ENCODE measurements at regions not wholly inside any gene's neighbourhood (a gene's known extent, or its start where the extent isn't known, plus 50 kb on each side); places are given as distances from the start of the nearest gene placed in this dataset.
"Not testable (repeated sequence)": the region's sequence is repeated elsewhere in the genome, so short reads cannot be mapped to it uniquely, and the experiment has no call there.

DNA sequence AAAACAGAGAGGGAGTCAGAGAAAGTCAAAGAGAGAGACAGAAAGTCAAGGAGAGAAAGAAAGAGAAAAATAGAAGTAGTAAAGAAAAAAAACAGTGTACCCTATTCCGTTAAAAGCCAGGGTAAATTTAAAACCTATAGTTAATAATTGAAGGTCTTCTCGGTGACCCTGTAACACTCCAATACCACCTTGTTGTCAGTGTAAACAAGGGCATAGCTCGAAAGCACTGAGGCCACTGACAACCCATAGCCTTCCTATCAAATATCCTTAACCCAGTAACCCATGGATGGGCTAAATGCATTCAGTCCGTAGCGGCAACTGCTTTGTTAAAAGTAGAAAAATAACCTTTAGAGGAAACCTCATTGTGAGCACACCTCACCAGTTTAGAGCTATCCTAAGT lies 100.4 kb downstream of the ZNF467 start:
- Histone ChIP-seq H3K27me3 (ENCODE audit: insufficient read depth, low read length) (no peaks in the 10 kb centered on the region), H4K20me1 (ENCODE audit: insufficient read depth, low read length) (no peaks in the 10 kb centered on the region), H3K79me2 (ENCODE audit: insufficient read depth, low read length) (no peaks in the 10 kb centered on the region), H3K9me3 (ENCODE audit: low read depth, low read length) (no peaks in the 10 kb centered on the region), H3K4me1 (ENCODE audit: insufficient read depth, low read length) (peaks cover 5% of the 10 kb centered on the region), H3K36me3 (ENCODE audit: insufficient read depth, low read length) (no peaks in the 10 kb centered on the region), H3K4me2 (ENCODE audit: insufficient read depth, low read length) (no peak overlapping the region), H3K4me3 (ENCODE audit: insufficient read depth, low read length) (no peak overlapping the region), H3K27ac (ENCODE audit: low read depth, low read length) (no peak overlapping the region), H2AFZ (ENCODE audit: low read length) (no peak overlapping the region)
- no peak for DNase-seq (ENCODE audit: insufficient read length, low spot score, missing footprints)
- TF ChIP-seq, protein P1, sequence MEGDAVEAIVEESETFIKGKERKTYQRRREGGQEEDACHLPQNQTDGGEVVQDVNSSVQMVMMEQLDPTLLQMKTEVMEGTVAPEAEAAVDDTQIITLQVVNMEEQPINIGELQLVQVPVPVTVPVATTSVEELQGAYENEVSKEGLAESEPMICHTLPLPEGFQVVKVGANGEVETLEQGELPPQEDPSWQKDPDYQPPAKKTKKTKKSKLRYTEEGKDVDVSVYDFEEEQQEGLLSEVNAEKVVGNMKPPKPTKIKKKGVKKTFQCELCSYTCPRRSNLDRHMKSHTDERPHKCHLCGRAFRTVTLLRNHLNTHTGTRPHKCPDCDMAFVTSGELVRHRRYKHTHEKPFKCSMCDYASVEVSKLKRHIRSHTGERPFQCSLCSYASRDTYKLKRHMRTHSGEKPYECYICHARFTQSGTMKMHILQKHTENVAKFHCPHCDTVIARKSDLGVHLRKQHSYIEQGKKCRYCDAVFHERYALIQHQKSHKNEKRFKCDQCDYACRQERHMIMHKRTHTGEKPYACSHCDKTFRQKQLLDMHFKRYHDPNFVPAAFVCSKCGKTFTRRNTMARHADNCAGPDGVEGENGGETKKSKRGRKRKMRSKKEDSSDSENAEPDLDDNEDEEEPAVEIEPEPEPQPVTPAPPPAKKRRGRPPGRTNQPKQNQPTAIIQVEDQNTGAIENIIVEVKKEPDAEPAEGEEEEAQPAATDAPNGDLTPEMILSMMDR (IDR thresholded peaks at IDR 0.05; ENCODE audit: extremely low read depth, low read depth, low read length) = no peak

DNA sequence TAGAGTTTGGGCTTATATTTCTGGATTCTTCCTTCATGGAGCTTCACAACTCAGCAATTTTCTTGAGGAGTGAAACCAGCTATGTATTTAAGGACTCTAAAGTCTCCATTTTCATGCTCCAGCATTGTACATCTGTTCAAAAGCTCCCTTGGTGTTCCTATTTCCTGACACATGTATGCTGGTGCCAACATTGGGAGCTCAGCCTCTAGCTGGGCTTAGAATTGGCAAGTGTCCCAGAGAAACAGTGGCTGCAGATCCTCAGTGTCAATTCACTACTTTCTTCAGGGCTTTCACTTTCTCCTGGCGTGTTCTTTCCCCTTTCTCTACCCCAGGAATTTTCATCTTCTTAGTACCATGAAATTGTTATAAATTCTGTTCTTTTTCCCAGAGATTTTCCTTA lies 103.1 kb downstream of the ZNF467 start:
- Histone ChIP-seq H3K4me2 (ENCODE audit: insufficient read depth, low read length) (peak overlapping the region; percentile 51), H3K4me1 (ENCODE audit: insufficient read depth, low read length) (peaks cover 5% of the 10 kb centered on the region), H3K27ac (ENCODE audit: low read depth, low read length) (no peak overlapping the region), H3K27me3 (ENCODE audit: insufficient read depth, low read length) (no peaks in the 10 kb centered on the region), H2AFZ (ENCODE audit: low read length) (no peak overlapping the region), H3K36me3 (ENCODE audit: insufficient read depth, low read length) (no peaks in the 10 kb centered on the region), H3K4me3 (ENCODE audit: insufficient read depth, low read length) (no peak overlapping the region), H3K79me2 (ENCODE audit: insufficient read depth, low read length) (no peaks in the 10 kb centered on the region), H3K9me3 (ENCODE audit: low read depth, low read length) (no peaks in the 10 kb centered on the region), H4K20me1 (ENCODE audit: insufficient read depth, low read length) (no peaks in the 10 kb centered on the region)
- TF ChIP-seq, protein P1 (IDR thresholded peaks at IDR 0.05; ENCODE audit: extremely low read depth, low read depth, low read length) = no peak
- DNase-seq (ENCODE audit: insufficient read length, low spot score, missing footprints) = peak; percentile 19

DNA sequence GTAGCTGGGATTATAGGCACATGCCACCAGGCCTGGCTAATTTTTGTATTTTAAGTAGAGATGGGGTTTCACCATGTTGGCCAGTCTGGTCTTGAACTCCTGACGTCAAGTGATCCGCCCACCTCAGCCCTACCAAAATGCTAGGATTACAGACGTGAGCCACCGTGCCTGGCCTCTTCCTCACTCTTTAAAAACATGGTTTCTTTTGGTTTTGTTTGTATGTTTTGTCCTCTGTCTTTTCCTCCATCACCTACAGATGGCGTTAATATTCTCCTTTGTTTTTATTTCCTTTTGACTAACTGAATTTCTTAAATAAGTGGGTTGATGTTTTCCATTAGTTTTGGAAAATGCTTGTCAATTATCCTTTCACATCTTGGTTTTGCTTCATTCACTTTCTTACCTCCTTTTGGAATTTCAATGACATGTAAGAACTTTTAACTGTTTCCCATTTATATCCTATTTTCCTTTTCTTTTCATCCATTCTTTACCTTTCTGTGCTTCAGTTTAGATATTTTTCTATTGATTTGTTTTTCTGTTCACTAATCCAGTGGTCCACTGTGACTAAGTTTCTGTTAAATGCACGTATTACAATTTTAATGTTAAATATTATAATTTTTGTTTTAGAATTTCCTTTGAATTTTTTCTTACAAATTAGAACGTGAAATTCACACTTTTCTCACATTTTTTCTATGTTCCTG lies 104.1 kb downstream of the ZNF467 start:
- no peak overlapping the region for H3K27ac ChIP-seq (ENCODE audit: low read depth, low read length)
- peak; percentile 36 for DNase-seq (ENCODE audit: insufficient read length, low spot score, missing footprints)
- H3K79me2 ChIP-seq (ENCODE audit: insufficient read depth, low read length) = no peaks in the 10 kb centered on the region
- no peak overlapping the region for H3K4me2 ChIP-seq (ENCODE audit: insufficient read depth, low read length)
- TF ChIP-seq, protein P1 (IDR thresholded peaks at IDR 0.05; ENCODE audit: extremely low read depth, low read depth, low read length) = peak; percentile 49
- H3K27me3 ChIP-seq (ENCODE audit: insufficient read depth, low read length) = peaks cover 3% of the 10 kb centered on the region
- no peak overlapping the region for H3K4me3 ChIP-seq (ENCODE audit: insufficient read depth, low read length)
- no peak overlapping the region for H2AFZ ChIP-seq (ENCODE audit: low read length)
- no peaks in the 10 kb centered on the region for H3K9me3 ChIP-seq (ENCODE audit: low read depth, low read length)
- no peaks in the 10 kb centered on the region for H3K36me3 ChIP-seq (ENCODE audit: insufficient read depth, low read length)
- no peaks in the 10 kb centered on the region for H4K20me1 ChIP-seq (ENCODE audit: insufficient read depth, low read length)
- H3K4me1 ChIP-seq (ENCODE audit: insufficient read depth, low read length) = peaks cover 5% of the 10 kb centered on the region

DNA sequence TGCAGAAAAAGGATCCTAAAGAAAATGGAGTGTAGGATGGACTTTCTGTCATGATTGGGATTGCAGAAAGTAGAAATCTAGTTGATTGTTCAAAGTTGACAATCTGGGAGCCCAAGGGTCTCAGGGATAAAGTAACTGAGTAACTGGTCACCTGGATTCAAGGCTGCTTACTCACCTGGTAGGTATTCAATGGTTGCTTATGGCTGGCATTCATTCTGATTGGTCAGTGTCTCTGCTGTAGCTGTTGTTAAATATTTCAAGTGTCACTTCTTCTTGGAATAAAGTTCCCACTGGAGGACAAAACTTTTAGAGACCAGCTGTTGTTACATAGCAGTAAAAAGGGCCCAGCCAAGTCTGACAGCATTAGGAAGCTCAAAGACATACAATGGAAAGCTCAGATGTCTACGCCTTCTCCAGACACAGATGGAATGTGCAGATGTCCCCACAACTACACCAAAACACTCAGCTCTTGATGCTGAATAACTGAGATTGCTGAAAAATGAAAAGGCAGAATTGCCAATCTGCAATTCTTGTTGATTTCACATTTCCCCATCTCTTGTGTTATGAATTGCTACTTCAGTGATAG lies 106.9 kb downstream of the ZNF467 start:
- no peak overlapping the region for H2AFZ ChIP-seq (ENCODE audit: low read length)
- H3K79me2 ChIP-seq (ENCODE audit: insufficient read depth, low read length) = no peaks in the 10 kb centered on the region
- no peaks in the 10 kb centered on the region for H4K20me1 ChIP-seq (ENCODE audit: insufficient read depth, low read length)
- H3K36me3 ChIP-seq (ENCODE audit: insufficient read depth, low read length) = no peaks in the 10 kb centered on the region
- peaks cover 5% of the 10 kb centered on the region for H3K4me1 ChIP-seq (ENCODE audit: insufficient read depth, low read length)
- H3K4me3 ChIP-seq (ENCODE audit: insufficient read depth, low read length) = no peak overlapping the region
- H3K27me3 ChIP-seq (ENCODE audit: insufficient read depth, low read length) = peaks cover 5% of the 10 kb centered on the region
- H3K4me2 ChIP-seq (ENCODE audit: insufficient read depth, low read length) = no peak overlapping the region
- H3K9me3 ChIP-seq (ENCODE audit: low read depth, low read length) = no peaks in the 10 kb centered on the region
- DNase-seq (ENCODE audit: insufficient read length, low spot score, missing footprints) = no peak
- TF ChIP-seq, protein P1 (IDR thresholded peaks at IDR 0.05; ENCODE audit: extremely low read depth, low read depth, low read length) = no peak
- H3K27ac ChIP-seq (ENCODE audit: low read depth, low read length) = no peak overlapping the region

DNA sequence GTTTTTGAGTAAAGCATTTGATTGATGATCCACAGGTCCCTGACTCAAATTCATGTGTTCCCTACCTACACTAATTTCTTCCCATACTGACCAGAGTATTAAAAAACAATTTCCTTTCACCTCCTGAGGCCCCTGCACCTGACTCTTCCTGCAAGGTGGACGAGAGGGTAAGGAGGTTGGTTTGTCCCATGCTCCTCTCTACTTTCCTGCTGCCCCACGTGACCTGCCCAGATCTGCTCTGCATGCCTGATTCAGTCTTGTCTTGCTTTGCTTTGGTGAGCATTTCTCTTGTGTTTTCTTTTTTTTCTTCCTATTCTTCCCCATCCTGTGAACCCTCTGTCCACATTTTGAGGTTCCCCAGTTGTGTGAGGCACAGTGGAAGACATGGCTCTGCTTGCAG lies 107.8 kb downstream of the ZNF467 start:
- H3K4me2 ChIP-seq (ENCODE audit: insufficient read depth, low read length); H3K27ac ChIP-seq (ENCODE audit: low read depth, low read length); H3K79me2 ChIP-seq (ENCODE audit: insufficient read depth, low read length); H3K9me3 ChIP-seq (ENCODE audit: low read depth, low read length); H3K27me3 ChIP-seq (ENCODE audit: insufficient read depth, low read length); DNase-seq (ENCODE audit: insufficient read length, low spot score, missing footprints); H3K36me3 ChIP-seq (ENCODE audit: insufficient read depth, low read length); H4K20me1 ChIP-seq (ENCODE audit: insufficient read depth, low read length); H3K4me3 ChIP-seq (ENCODE audit: insufficient read depth, low read length); H2AFZ ChIP-seq (ENCODE audit: low read length); H3K4me1 ChIP-seq (ENCODE audit: insufficient read depth, low read length): not testable (repeated sequence)

Data from osteoblast (primary cell).